OCI-LY7 (cell line): ENCODE measurements at regions not wholly inside any gene's neighbourhood (a gene's known extent, or its start where the extent isn't known, plus 50 kb on each side); places are given as distances from the start of the nearest gene placed in this dataset.

Experiments
- EZH2phosphoT487 ChIP-seq: fragments of 200-600 bp; sonication (generic); IDR thresholded peaks from 2 replicates; pipeline ENCODE4 v1.6.1; 2018; ENCODE audit warnings: low read depth, borderline replicate concordance, mild to moderate bottlenecking, mixed run types, antibody characterized with exemption, low read length, moderate library complexity, mixed read lengths
- TF ChIP-seq, protein P1 (sequence below): fragments of 200-600 bp; sonication (generic); conservative IDR thresholded peaks from 2 replicates; pipeline ENCODE4 v1.5.1; 2014; ENCODE audit warnings: mild to moderate bottlenecking, antibody characterized with exemption, low read length, moderate library complexity, mixed read lengths

DNA sequence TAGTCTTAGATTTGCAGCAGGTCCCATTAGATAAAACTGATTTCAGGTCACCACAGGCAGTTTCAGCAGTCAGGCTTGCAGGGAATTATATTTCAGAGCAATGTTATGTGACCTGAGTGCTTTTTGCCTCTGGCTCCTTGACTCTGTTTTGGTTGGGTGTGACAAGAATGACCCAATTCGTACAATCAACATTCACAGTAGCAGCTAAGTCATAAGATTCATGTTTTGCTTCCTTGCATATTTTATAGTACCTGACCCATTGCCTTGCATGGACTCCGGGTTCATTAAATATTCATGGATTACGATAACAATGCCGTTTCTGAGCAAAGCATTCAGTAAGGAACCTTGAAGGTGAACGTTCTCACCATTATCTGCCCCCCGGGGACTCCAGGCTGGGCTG lies 152.0 kb upstream of the CST7 start:
- TF ChIP-seq, protein P1, sequence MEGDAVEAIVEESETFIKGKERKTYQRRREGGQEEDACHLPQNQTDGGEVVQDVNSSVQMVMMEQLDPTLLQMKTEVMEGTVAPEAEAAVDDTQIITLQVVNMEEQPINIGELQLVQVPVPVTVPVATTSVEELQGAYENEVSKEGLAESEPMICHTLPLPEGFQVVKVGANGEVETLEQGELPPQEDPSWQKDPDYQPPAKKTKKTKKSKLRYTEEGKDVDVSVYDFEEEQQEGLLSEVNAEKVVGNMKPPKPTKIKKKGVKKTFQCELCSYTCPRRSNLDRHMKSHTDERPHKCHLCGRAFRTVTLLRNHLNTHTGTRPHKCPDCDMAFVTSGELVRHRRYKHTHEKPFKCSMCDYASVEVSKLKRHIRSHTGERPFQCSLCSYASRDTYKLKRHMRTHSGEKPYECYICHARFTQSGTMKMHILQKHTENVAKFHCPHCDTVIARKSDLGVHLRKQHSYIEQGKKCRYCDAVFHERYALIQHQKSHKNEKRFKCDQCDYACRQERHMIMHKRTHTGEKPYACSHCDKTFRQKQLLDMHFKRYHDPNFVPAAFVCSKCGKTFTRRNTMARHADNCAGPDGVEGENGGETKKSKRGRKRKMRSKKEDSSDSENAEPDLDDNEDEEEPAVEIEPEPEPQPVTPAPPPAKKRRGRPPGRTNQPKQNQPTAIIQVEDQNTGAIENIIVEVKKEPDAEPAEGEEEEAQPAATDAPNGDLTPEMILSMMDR = no peak
- no peak for TF ChIP-seq EZH2phosphoT487
